Colonic mucosa (tissue), 4 donors: ENCODE measurements at regions not wholly inside any gene's neighbourhood (a gene's known extent, or its start where the extent isn't known, plus 50 kb on each side); places are given as distances from the start of the nearest gene placed in this dataset.

Experiments used
- DNase-seq: peaks from one replicate; pipeline ENCODE4 v3.0.0-alpha.2; 2020
- H3K27ac ChIP-seq: fragments of 200-600 bp; one replicate; pipeline ENCODE4 v1.8.0; 2021
- H3K27me3 ChIP-seq: fragments of 200-600 bp; one replicate; pipeline ENCODE4 v1.8.0; 2021
- H3K36me3 ChIP-seq: fragments of 200-600 bp; one replicate; pipeline ENCODE4 v1.8.0; 2021
- H3K4me1 ChIP-seq: fragments of 200-600 bp; one replicate; pipeline ENCODE4 v1.8.0; 2021; ENCODE audit warnings: mild to moderate bottlenecking
- H3K4me3 ChIP-seq: fragments of 200-600 bp; one replicate; pipeline ENCODE4 v1.8.0; 2021
- H3K9ac ChIP-seq, 2 donors: one replicate each; pipeline ENCODE4 v1.7.0; 2013; ENCODE audit warnings: control low read depth in 2 of 2, low read depth in 2 of 2, low read length in 2 of 2
- H3K9me3 ChIP-seq: fragments of 200-600 bp; one replicate; pipeline ENCODE4 v1.8.0; 2021
- CTCF ChIP-seq: fragments of 200-600 bp; IDR thresholded peaks from one replicate; pipeline ENCODE4 v1.8.0; 2022; ENCODE audit warnings: antibody characterized with exemption, mild to moderate bottlenecking
- intact Hi-C: fragments of 100-400 bp; cut with DNase I; formaldehyde crosslinking; loops from one replicate; pipeline ENCODE4 v1.14.1; 2022
- donor health status: healthy.
- donor health status: DM: no; HTN: no; CAD: no.
- donor health status: DM: no; HTN: no; CAD: no.

GRCh38 chr1:224506141-224506814, 71.7 kb upstream of the WDR26 start:
- peaks cover 30% of the 10 kb centered on the region for H3K4me1 ChIP-seq
- intact Hi-C loops = no loop called here
- H3K9ac ChIP-seq = no peak overlapping the region
- H3K36me3 ChIP-seq = no peaks in the 10 kb centered on the region
- no peaks in the 10 kb centered on the region for H3K9me3 ChIP-seq
- TF ChIP-seq CTCF = no peak
- DNase-seq = no peak
- H3K27me3 ChIP-seq = no peaks in the 10 kb centered on the region
- no peak overlapping the region for H3K4me3 ChIP-seq
- no peak overlapping the region for H3K27ac ChIP-seq

GRCh38 chr1:224507771-224508523, 73.3 kb upstream of the WDR26 start:
- TF ChIP-seq CTCF = no peak
- Histone ChIP-seq H3K4me1 (peaks cover 21% of the 10 kb centered on the region), H3K9me3 (no peaks in the 10 kb centered on the region), H3K27ac (peak overlapping the region; percentile 28), H3K27me3 (no peaks in the 10 kb centered on the region), H3K9ac (no peak overlapping the region), H3K36me3 (no peaks in the 10 kb centered on the region), H3K4me3 (no peak overlapping the region)
- DNase-seq = no peak
- intact Hi-C loops = no loop called here

- intact Hi-C loops = loop anchor here (5.0 kb wide), 1 partner anchor 412 kb away; no protein-coding TSS in a partner anchor
- H3K4me1 ChIP-seq = peaks cover 13% of the 10 kb centered on the region
- no peaks in the 10 kb centered on the region for H3K36me3 ChIP-seq
- H3K4me3 ChIP-seq = no peak overlapping the region
- no peak for DNase-seq
- H3K9me3 ChIP-seq = no peaks in the 10 kb centered on the region
- H3K9ac ChIP-seq = peak overlapping the region in 1 of 2 donors; percentile 14
- no peak for TF ChIP-seq CTCF
- no peaks in the 10 kb centered on the region for H3K27me3 ChIP-seq
- no peak overlapping the region for H3K27ac ChIP-seq
These were observed 75.3 kb upstream of the WDR26 start for GRCh38 chr1:224509907-224510306.

GRCh38 chr1:224510880-224511645, 76.5 kb upstream of the WDR26 start:
- Histone ChIP-seq H3K9me3 (no peaks in the 10 kb centered on the region), H3K27ac (no peak overlapping the region), H3K4me1 (peaks cover 13% of the 10 kb centered on the region), H3K9ac (no peak overlapping the region), H3K4me3 (no peak overlapping the region), H3K27me3 (no peaks in the 10 kb centered on the region), H3K36me3 (no peaks in the 10 kb centered on the region)
- no peak for DNase-seq
- intact Hi-C loops = loop anchor here (5.0 kb wide), 1 partner anchor 411 kb away; no protein-coding TSS in a partner anchor
- no peak for TF ChIP-seq CTCF

GRCh38 chr1:224512600-224513151, 78.1 kb upstream of the WDR26 start:
- DNase-seq = no peak

More at GRCh38 chr1:224512600-224513151, 78.1 kb upstream of the WDR26 start:
- TF ChIP-seq CTCF = no peak
- intact Hi-C loops = loop anchor here (5.0 kb wide), 1 partner anchor 410 kb away; no protein-coding TSS in a partner anchor
- Histone ChIP-seq H3K9ac (no peak overlapping the region), H3K4me3 (no peak overlapping the region), H3K36me3 (no peaks in the 10 kb centered on the region), H3K4me1 (peaks cover 9% of the 10 kb centered on the region), H3K27ac (no peak overlapping the region), H3K27me3 (no peaks in the 10 kb centered on the region), H3K9me3 (no peaks in the 10 kb centered on the region)
